SK-N-SH (cell line): ENCODE measurements at regions not wholly inside any gene's neighbourhood (a gene's known extent, or its start where the extent isn't known, plus 50 kb on each side); places are given as distances from the start of the nearest gene placed in this dataset.

Source experiments
- CTCF ChIA-PET: fragments of 300-600, 350-600 bp; formaldehyde crosslinking; extraction: SDS; loops from one replicate; lab custom pipeline; 2021; lab: Yijun Ruan, JAX
- POLR2A ChIA-PET: fragments of 350-600 bp; sonication (Branson Sonifier 250); formaldehyde crosslinking; extraction: SDS; loops from one replicate; lab custom pipeline; 2020; ENCODE audit warnings: antibody characterized with exemption, inconsistent platforms; lab: Yijun Ruan, JAX
- DNase-seq: peaks from one replicate; pipeline ENCODE4 v3.0.0; 2012
- H2AFZ ChIP-seq: fragments of 200-600 bp; sonication (generic); 2 replicates; pipeline ENCODE4 v1.8.1; 2016; ENCODE audit warnings: antibody characterized with exemption, mild to moderate bottlenecking, low read depth
- H3F3A ChIP-seq: fragments of 200-600 bp; sonication (generic); replicated peaks from 2 replicates; pipeline ENCODE3; 2016; ENCODE audit warnings: antibody characterized with exemption, mild to moderate bottlenecking; ENCODE audit not compliant: insufficient read depth
- H3K27ac ChIP-seq, 2 experiments: fragments of 200-500 bp in 1 of 2; fragments of 200-600 bp in 1 of 2; sonication (Bioruptor generic) in 1 of 2; sonication (generic), shearing (Covaris generic) in 1 of 2; 2 replicates each; pipeline versions ENCODE4 v1.5.1 to v1.6.1; 2014 to 2016; ENCODE audit warnings: low read depth in 2 of 2, inconsistent platforms in 1 of 2, low read length in 1 of 2, mild to moderate bottlenecking in 1 of 2, mixed read lengths in 1 of 2
- H3K27me3 ChIP-seq: fragments of 200-600 bp; sonication (generic), shearing (Covaris generic); 2 replicates; pipeline ENCODE4 v1.6.1; 2016; ENCODE audit warnings: mixed run types; ENCODE audit not compliant: insufficient read depth
- H3K36me3 ChIP-seq, 2 experiments: fragments of 200-500 bp in 1 of 2; fragments of 200-600 bp in 1 of 2; sonication (Bioruptor generic) in 1 of 2; sonication (generic) in 1 of 2; replicated peaks in 1 of 2; 2 replicates each; pipeline versions ENCODE3 to v1.5.1; 2014 to 2016; ENCODE audit warnings: low read length in 1 of 2, mild to moderate bottlenecking in 1 of 2; ENCODE audit not compliant: insufficient read depth in 2 of 2, control insufficient read depth in 1 of 2
- H3K4me1 ChIP-seq, 2 experiments: fragments of 200-500 bp in 1 of 2; fragments of 200-600 bp in 1 of 2; sonication (Bioruptor generic) in 1 of 2; sonication (generic), shearing (Covaris generic) in 1 of 2; 2 replicates each; pipeline versions ENCODE4 v1.5.1 to v1.6.1; 2014 to 2016; ENCODE audit warnings: low read depth in 1 of 2, low read length in 1 of 2, mixed run types in 1 of 2; ENCODE audit not compliant: insufficient read depth in 2 of 2, control insufficient read depth in 1 of 2
- H3K4me2 ChIP-seq: fragments of 200-600 bp; sonication (generic), shearing (Covaris generic); 2 replicates; pipeline ENCODE4 v1.6.1; 2017; ENCODE audit warnings: mixed run types
- H3K4me3 ChIP-seq, 2 experiments: fragments of 200-500 bp in 1 of 2; fragments of 200-600 bp in 1 of 2; sonication (Bioruptor generic) in 1 of 2; sonication (generic), shearing (Covaris generic) in 1 of 2; 2 replicates each; pipeline versions ENCODE4 v1.5.1 to v1.8.1; 2014 to 2016; ENCODE audit warnings: low read depth in 2 of 2, inconsistent platforms in 1 of 2, low read length in 1 of 2, mild to moderate bottlenecking in 1 of 2, mixed read lengths in 1 of 2, moderate library complexity in 1 of 2
- H3K79me2 ChIP-seq: fragments of 200-600 bp; sonication (generic); 2 replicates; pipeline ENCODE4 v1.8.1; 2017; ENCODE audit warnings: mild to moderate bottlenecking; ENCODE audit not compliant: insufficient read depth
- H3K9ac ChIP-seq: fragments of 200-600 bp; sonication (generic); 2 replicates; pipeline ENCODE4 v1.6.1; 2017; ENCODE audit warnings: mixed run types
- H3K9me2 ChIP-seq: fragments of 200-600 bp; sonication (generic); 2 replicates; pipeline ENCODE4 v1.6.1; 2017; ENCODE audit warnings: mixed run types
- H3K9me3 ChIP-seq: fragments of 200-600 bp; sonication (generic); 2 replicates; pipeline ENCODE4 v1.6.1; 2017; ENCODE audit warnings: mixed run types, mild to moderate bottlenecking, moderate library complexity
- H4K20me1 ChIP-seq: fragments of 200-600 bp; sonication (generic); 2 replicates; pipeline ENCODE4 v1.6.1; 2017; ENCODE audit warnings: mild to moderate bottlenecking, mixed run types; ENCODE audit not compliant: insufficient read depth
- CHD2 ChIP-seq: fragments of 150-350 bp; IDR thresholded peaks from 2 replicates; pipeline ENCODE4 v1.6.1; 2018; ENCODE audit warnings: low read length; ENCODE audit not compliant: partially characterized antibody
- CTCF ChIP-seq: fragments of 200-600 bp; sonication (generic); IDR thresholded peaks from 2 replicates; pipeline ENCODE4 v1.6.1; 2017; ENCODE audit warnings: antibody characterized with exemption, mild to moderate bottlenecking, moderate library complexity
- ELF1 ChIP-seq: IDR thresholded peaks from 2 replicates; pipeline ENCODE4 v1.4.0; 2012
- EZH2phosphoT487 ChIP-seq: fragments of 200-600 bp; sonication (generic); IDR thresholded peaks from 2 replicates; pipeline ENCODE4 v1.6.1; 2017; ENCODE audit warnings: low read depth, mixed run types, mild to moderate bottlenecking, antibody characterized with exemption, moderate library complexity, borderline replicate concordance
- FOSL2 ChIP-seq: IDR thresholded peaks from 2 replicates; pipeline ENCODE4 v1.4.0; 2012; ENCODE audit warnings: low read depth, mild to moderate bottlenecking, moderate library complexity, borderline replicate concordance
- FOXJ3 ChIP-seq: sonication (generic); formaldehyde crosslinking; IDR thresholded peaks from 2 replicates; pipeline ENCODE4 v1.5.1; 2020; ENCODE audit warnings: mild to moderate bottlenecking, missing genetic modification reagents
- FOXM1 ChIP-seq: IDR thresholded peaks from 2 replicates; pipeline ENCODE4 v1.4.0; 2012; ENCODE audit warnings: low read depth, mild to moderate bottlenecking
- GABPA ChIP-seq: IDR thresholded peaks from 2 replicates; pipeline ENCODE4 v1.4.0; 2012; ENCODE audit warnings: low read depth, mild to moderate bottlenecking
- MAX ChIP-seq: IDR thresholded peaks from 2 replicates; pipeline ENCODE4 v1.4.0; 2012; ENCODE audit warnings: low read depth
- NRF1 ChIP-seq: IDR thresholded peaks from 2 replicates; pipeline ENCODE4 v1.6.1; 2012; ENCODE audit warnings: low read depth, mild to moderate bottlenecking, low read length
- POLR2AphosphoS5 ChIP-seq: IDR thresholded peaks from 2 replicates; pipeline ENCODE4 v1.6.1; 2012; ENCODE audit warnings: low read depth, low read length
- RFX5 ChIP-seq: IDR thresholded peaks from 2 replicates; pipeline ENCODE4 v1.6.1; 2012; ENCODE audit warnings: mild to moderate bottlenecking, improper control_type of control experiment, low read length
- RXRA ChIP-seq: IDR thresholded peaks from 2 replicates; pipeline ENCODE4 v1.4.0; 2012; ENCODE audit warnings: low read depth, mild to moderate bottlenecking, borderline replicate concordance
- SIN3A ChIP-seq: IDR thresholded peaks from 2 replicates; pipeline ENCODE4 v1.6.1; 2012; ENCODE audit warnings: low read depth, mild to moderate bottlenecking, low read length, moderate library complexity, borderline replicate concordance
- SMC3 ChIP-seq: IDR thresholded peaks from 2 replicates; pipeline ENCODE4 v1.6.1; 2012; ENCODE audit warnings: low read depth, low read length, improper control_type of control experiment
- TCF12 ChIP-seq: IDR thresholded peaks from 2 replicates; pipeline ENCODE4 v1.4.0; 2012
- USF1 ChIP-seq: IDR thresholded peaks from 2 replicates; pipeline ENCODE4 v1.4.0; 2012; ENCODE audit warnings: low read depth, borderline replicate concordance
- USF2 ChIP-seq: fragments of 150-350 bp; IDR thresholded peaks from 2 replicates; pipeline ENCODE4 v1.6.1; 2017; ENCODE audit warnings: antibody characterized with exemption, low read length, low read depth, borderline replicate concordance
- YY1 ChIP-seq: IDR thresholded peaks from 2 replicates; pipeline ENCODE4 v1.4.0; 2012; ENCODE audit warnings: low read depth, mild to moderate bottlenecking
- WGBS: methylation state at CpG from one replicate; pipeline ENCODE4 v1.1.6; 2017; ENCODE audit warnings: low lambda C conversion rate; 5-methylcytosine and 5-hydroxymethylcytosine counted together

- H3K9ac ChIP-seq: no peak overlapping the region
- no peaks in the 10 kb centered on the region for H3K9me3 ChIP-seq
- H3K9me2 ChIP-seq: no peaks in the 10 kb centered on the region
- no peak overlapping the region for H3K4me2 ChIP-seq
- H3K27ac ChIP-seq: no peak overlapping the region
- peaks cover 0 to 32% of the 10 kb centered on the region in 2 experiments for H3K36me3 ChIP-seq
- POLR2A ChIA-PET: no interaction called here
- H3K79me2 ChIP-seq: peaks cover 62% of the 10 kb centered on the region
- H3K4me1 ChIP-seq: peaks cover 12 to 19% of the 10 kb centered on the region in 2 experiments; a peak in 3 of 4 replicates
- 85% methylated on average over 3 of the region's 3 CpGs for WGBS
- TF ChIP-seq FOXM1: no peak
- TF ChIP-seq USF1: no peak
- TF ChIP-seq FOXJ3 (CRISPR knock-in tag): no peak
- TF ChIP-seq USF2: no peak
- no peak for TF ChIP-seq POLR2AphosphoS5
- no peak for TF ChIP-seq RXRA
- TF ChIP-seq YY1: no peak
- TF ChIP-seq GABPA: no peak
- TF ChIP-seq RFX5: no peak
- TF ChIP-seq SMC3: no peak
- TF ChIP-seq FOSL2: no peak
- TF ChIP-seq CTCF: no peak
- TF ChIP-seq NRF1: no peak
- no peak for TF ChIP-seq EZH2phosphoT487
- no peak for TF ChIP-seq MAX
- TF ChIP-seq ELF1: no peak
- TF ChIP-seq TCF12: no peak
- no peak for TF ChIP-seq SIN3A
- no peak for TF ChIP-seq CHD2
- no peak for DNase-seq
- H3F3A ChIP-seq: peaks cover 10% of the 10 kb centered on the region
- no peaks in the 10 kb centered on the region for H4K20me1 ChIP-seq
- no peak overlapping the region for H3K4me3 ChIP-seq
- no peaks in the 10 kb centered on the region for H3K27me3 ChIP-seq
- no peak overlapping the region for H2AFZ ChIP-seq
- CTCF ChIA-PET: no interaction called here
Observed at GRCh38 chr1:198915327-198916231, 276.7 kb downstream of the PTPRC start.
